PFSK-1 (cell line): ENCODE measurements at regions not wholly inside any gene's neighbourhood (a gene's known extent, or its start where the extent isn't known, plus 50 kb on each side); places are given as distances from the start of the nearest gene placed in this dataset.

Source experiments
- FOXP2 ChIP-seq: optimal IDR thresholded peaks from 2 replicates; pipeline ENCODE3; 2011; ENCODE audit warnings: borderline replicate concordance, control low read depth, inconsistent platforms; ENCODE audit not compliant: insufficient read depth; ENCODE audit errors: extremely low read length, extremely low read depth
- POLR2AphosphoS5 ChIP-seq: IDR thresholded peaks from 2 replicates; pipeline ENCODE4 v1.6.1; 2012; ENCODE audit warnings: low read depth, mild to moderate bottlenecking, control low read depth, low read length, moderate library complexity
- REST ChIP-seq, 2 experiments: IDR thresholded peaks; 2 replicates each; pipeline versions ENCODE4 v1.6.1 to v1.8.0; 2011 to 2012; ENCODE audit warnings: low read depth in 2 of 2, low read length in 2 of 2, control low read depth in 1 of 2, inconsistent platforms in 1 of 2, mild to moderate bottlenecking in 1 of 2, moderate library complexity in 1 of 2; ENCODE audit not compliant: insufficient read depth in 1 of 2
- SIN3A ChIP-seq: IDR thresholded peaks from 2 replicates; pipeline ENCODE4 v1.6.1; 2012; ENCODE audit warnings: mild to moderate bottlenecking, low read length, moderate library complexity, borderline replicate concordance; ENCODE audit not compliant: insufficient read depth
- TAF1 ChIP-seq: IDR thresholded peaks from 2 replicates; pipeline ENCODE4 v1.6.1; 2012; ENCODE audit warnings: low read length, control low read depth, borderline replicate concordance; ENCODE audit not compliant: insufficient read depth

DNA sequence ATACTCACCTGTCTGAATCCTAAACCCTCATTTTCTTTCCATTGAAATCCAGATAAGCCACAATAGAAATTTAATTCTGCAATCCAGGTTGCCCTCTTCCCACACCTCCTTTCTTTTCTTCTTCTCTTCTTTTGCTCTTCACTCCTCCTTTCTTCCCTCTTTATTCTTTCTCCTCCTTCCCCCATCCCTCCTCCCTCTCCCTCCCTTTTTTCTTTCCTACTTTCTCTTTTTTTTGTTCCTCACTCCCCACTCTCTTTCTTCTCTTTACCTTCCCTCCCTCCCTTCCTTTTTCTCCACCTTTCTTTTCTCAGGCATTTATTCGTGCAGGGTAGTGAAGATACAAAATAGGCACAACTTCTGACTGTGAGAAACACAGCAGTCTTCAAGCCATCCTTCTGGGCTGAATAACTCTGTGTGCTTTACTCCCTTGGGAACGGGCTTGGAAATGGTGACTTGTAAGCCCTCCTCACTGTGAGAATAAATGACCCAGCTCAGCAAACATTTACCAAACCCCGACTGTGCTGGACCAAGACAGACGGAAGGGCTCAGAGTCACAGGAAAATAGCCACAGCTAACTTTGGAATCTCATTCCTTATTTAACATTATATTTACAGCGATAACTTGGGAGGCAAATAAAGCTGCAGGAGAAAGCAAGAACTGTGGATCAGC, 140.8 kb downstream of the HAPSTR1 start:
- no peak for TF ChIP-seq POLR2AphosphoS5
- no peak for TF ChIP-seq TAF1

DNA sequence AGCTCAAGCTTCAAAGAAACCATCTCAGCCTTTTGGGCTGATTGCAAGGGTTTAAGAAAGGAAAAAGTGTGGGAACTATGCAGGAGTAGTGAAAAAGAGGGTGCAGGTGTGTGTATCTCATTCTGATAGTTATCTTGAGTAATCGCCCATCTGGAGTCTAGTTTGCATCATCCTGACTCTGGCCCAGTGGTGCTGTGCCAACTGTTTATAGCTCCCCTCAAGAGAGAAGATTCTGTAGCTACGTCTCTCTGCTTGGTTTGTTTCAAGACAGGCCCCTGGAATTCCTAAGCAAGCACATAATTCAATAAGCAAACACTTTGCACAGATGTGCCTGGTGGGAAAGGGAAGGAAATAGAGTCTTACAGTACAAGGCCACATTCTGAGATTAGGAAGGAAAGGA, 144.4 kb downstream of the HAPSTR1 start:
- no peak for TF ChIP-seq REST (IDR thresholded peaks at IDR 0.05; ENCODE audit: insufficient read depth in 1 of 2, low read depth in 2 of 2, low read length in 2 of 2)
- TF ChIP-seq POLR2AphosphoS5 = no peak
- TF ChIP-seq SIN3A = no peak
- no peak for TF ChIP-seq TAF1
- TF ChIP-seq FOXP2 = no peak

GRCh38 chr16:9236319-9236718, 144.9 kb downstream of the HAPSTR1 start:
- TF ChIP-seq SIN3A (no peak), REST (IDR thresholded peaks at IDR 0.05; ENCODE audit: insufficient read depth in 1 of 2, low read depth in 2 of 2, low read length in 2 of 2) (no peak)

GRCh38 chr16:9238346-9238745, 146.9 kb downstream of the HAPSTR1 start:
- TF ChIP-seq POLR2AphosphoS5 = no peak
- TF ChIP-seq REST (IDR thresholded peaks at IDR 0.05; ENCODE audit: insufficient read depth in 1 of 2, low read depth in 2 of 2, low read length in 2 of 2) = no peak
- no peak for TF ChIP-seq FOXP2
- no peak for TF ChIP-seq SIN3A
- TF ChIP-seq TAF1 = no peak

DNA sequence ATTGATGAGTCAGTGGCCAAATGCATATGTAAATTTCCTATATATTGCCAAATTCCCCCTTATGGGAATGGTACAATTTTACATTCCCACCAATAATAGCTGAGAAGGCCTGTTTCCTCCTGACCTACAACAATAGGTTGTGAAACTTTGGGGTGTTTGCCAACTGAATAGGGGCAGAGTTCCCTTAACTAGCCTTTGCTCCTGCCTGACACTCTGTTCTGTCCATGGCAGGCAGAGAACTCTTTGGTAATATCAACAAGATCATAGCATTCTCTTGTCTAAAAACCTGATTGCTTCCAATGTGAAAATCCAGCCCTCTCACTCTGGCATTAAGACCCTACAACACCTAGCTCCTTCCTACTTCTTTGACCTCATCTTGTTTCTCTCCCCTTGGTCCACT, 149.7 kb downstream of the HAPSTR1 start:
- TF ChIP-seq REST (IDR thresholded peaks at IDR 0.05; ENCODE audit: insufficient read depth in 1 of 2, low read depth in 2 of 2, low read length in 2 of 2) (no peak), FOXP2 (no peak), TAF1 (no peak), SIN3A (no peak), POLR2AphosphoS5 (no peak)
